Tibial nerve (tissue), 3 donors: ENCODE measurements at regions not wholly inside any gene's neighbourhood (a gene's known extent, or its start where the extent isn't known, plus 50 kb on each side); places are given as distances from the start of the nearest gene placed in this dataset.

Experiments used
- POLR2A ChIP-seq, 2 donors: fragments of 450-650 bp; IDR thresholded peaks; one replicate each; pipeline ENCODE4 v1.6.1; 2017; ENCODE audit warnings: antibody characterized with exemption in 2 of 2, mild to moderate bottlenecking in 2 of 2, moderate library complexity in 2 of 2
- TF ChIP-seq, protein P1 (sequence below), 5 experiments: fragments of 200-600 bp in 3 of 5; fragments of 450-650 bp in 2 of 5; sonication (generic) in 3 of 5; IDR thresholded peaks; one replicate each; pipeline ENCODE4 v1.5.1; 2016 to 2019; ENCODE audit warnings: antibody characterized with exemption in 5 of 5, mild to moderate bottlenecking in 3 of 5, moderate library complexity in 2 of 5

DNA sequence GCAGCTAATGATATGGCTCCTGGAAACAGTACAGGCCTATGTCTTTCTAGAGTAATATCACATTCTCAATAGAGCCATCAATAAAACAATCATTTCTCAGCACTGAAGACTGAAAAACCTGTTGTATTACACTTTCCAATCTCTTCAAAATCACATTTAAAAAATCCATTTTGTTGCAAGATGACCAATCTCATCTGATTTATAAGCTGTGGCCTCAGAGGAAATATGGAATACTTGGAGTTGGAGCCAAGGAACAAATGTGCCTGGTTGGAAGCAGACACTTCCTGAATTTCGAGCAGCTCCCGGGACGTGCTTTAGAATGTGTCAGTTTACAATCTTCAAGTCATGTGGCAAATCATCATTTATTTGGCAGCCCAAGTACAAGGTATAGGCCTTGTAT, 114.5 kb downstream of the ADCYAP1 start:
- no peak for TF ChIP-seq POLR2A (IDR thresholded peaks at IDR 0.05)
- TF ChIP-seq, protein P1, sequence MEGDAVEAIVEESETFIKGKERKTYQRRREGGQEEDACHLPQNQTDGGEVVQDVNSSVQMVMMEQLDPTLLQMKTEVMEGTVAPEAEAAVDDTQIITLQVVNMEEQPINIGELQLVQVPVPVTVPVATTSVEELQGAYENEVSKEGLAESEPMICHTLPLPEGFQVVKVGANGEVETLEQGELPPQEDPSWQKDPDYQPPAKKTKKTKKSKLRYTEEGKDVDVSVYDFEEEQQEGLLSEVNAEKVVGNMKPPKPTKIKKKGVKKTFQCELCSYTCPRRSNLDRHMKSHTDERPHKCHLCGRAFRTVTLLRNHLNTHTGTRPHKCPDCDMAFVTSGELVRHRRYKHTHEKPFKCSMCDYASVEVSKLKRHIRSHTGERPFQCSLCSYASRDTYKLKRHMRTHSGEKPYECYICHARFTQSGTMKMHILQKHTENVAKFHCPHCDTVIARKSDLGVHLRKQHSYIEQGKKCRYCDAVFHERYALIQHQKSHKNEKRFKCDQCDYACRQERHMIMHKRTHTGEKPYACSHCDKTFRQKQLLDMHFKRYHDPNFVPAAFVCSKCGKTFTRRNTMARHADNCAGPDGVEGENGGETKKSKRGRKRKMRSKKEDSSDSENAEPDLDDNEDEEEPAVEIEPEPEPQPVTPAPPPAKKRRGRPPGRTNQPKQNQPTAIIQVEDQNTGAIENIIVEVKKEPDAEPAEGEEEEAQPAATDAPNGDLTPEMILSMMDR (IDR thresholded peaks at IDR 0.05), result no peak
